Uterus (tissue), 2 donors: ENCODE measurements at regions not wholly inside any gene's neighbourhood (a gene's known extent, or its start where the extent isn't known, plus 50 kb on each side); places are given as distances from the start of the nearest gene placed in this dataset.

Source experiments
- CTCF ChIP-seq, 4 experiments: fragments of 200-600 bp in 2 of 4; fragments of 450-650 bp in 2 of 4; sonication (generic) in 2 of 4; IDR thresholded peaks; one replicate each; pipeline ENCODE4 v1.5.1; 2016 to 2019; ENCODE audit warnings: antibody characterized with exemption in 4 of 4, mild to moderate bottlenecking in 2 of 4, moderate library complexity in 1 of 4
- POLR2A ChIP-seq, 2 donors: fragments of 450-650 bp; IDR thresholded peaks; one replicate each; pipeline ENCODE4 v1.6.1; 2016; ENCODE audit warnings: antibody characterized with exemption in 2 of 2, mild to moderate bottlenecking in 1 of 2, moderate library complexity in 1 of 2

GRCh38 chr13:74703855-74704387, 569.7 kb upstream of the KLF12 start:
- no peak for TF ChIP-seq CTCF (IDR thresholded peaks at IDR 0.05)
- no peak for TF ChIP-seq POLR2A (IDR thresholded peaks at IDR 0.05)
